DND-41 (cell line): ENCODE measurements at regions not wholly inside any gene's neighbourhood (a gene's known extent, or its start where the extent isn't known, plus 50 kb on each side); places are given as distances from the start of the nearest gene placed in this dataset.

ENCODE experiments used
- ATAC-seq: fragments of 200-7000 bp; cut with Tn5 transposase; 3 replicates; pipeline ENCODE4 v1.9.1; 2021; ENCODE audit warnings: low read depth; ENCODE audit not compliant: insufficient read depth
- DNase-seq: peaks from one replicate; pipeline ENCODE4 v3.0.0-alpha.2; 2020
- H2AFZ ChIP-seq: 2 replicates; pipeline ENCODE4 v1.6.0; 2012; ENCODE audit warnings: low read depth, low read length
- H3K27ac ChIP-seq: 2 replicates; pipeline ENCODE4 v1.5.1; 2012; ENCODE audit warnings: low read length, inconsistent platforms
- H3K27me3 ChIP-seq: fragments of 200-600 bp; sonication (generic); 2 replicates; pipeline ENCODE4 v1.6.0; 2012; ENCODE audit warnings: low read length, mild to moderate bottlenecking, inconsistent platforms; ENCODE audit not compliant: insufficient read depth, poor library complexity
- H3K36me3 ChIP-seq: 2 replicates; pipeline ENCODE4 v1.5.1; 2012; ENCODE audit warnings: low read length, inconsistent platforms; ENCODE audit not compliant: insufficient read depth
- H3K4me1 ChIP-seq: 2 replicates; pipeline ENCODE4 v1.5.1; 2012; ENCODE audit warnings: mild to moderate bottlenecking, low read length; ENCODE audit not compliant: insufficient read depth
- H3K4me2 ChIP-seq: 2 replicates; pipeline ENCODE4 v1.6.0; 2012; ENCODE audit warnings: mild to moderate bottlenecking, moderate library complexity, low read length, inconsistent platforms; ENCODE audit not compliant: insufficient read depth
- H3K4me3 ChIP-seq, 2 experiments: fragments of 200-600 bp in 1 of 2; shearing (Covaris generic) in 1 of 2; 2 replicates each; pipeline ENCODE4 v1.5.1; 2012 to 2016; ENCODE audit warnings: inconsistent platforms in 2 of 2, low read length in 2 of 2, mild to moderate bottlenecking in 2 of 2, low read depth in 1 of 2, moderate library complexity in 1 of 2
- H3K79me2 ChIP-seq: 2 replicates; pipeline ENCODE4 v1.6.0; 2012; ENCODE audit warnings: low read length, inconsistent platforms; ENCODE audit not compliant: insufficient read depth
- H3K9ac ChIP-seq: 2 replicates; pipeline ENCODE4 v1.6.0; 2012; ENCODE audit warnings: low read depth, mild to moderate bottlenecking, inconsistent platforms, low read length, moderate library complexity
- H3K9me3 ChIP-seq: 2 replicates; pipeline ENCODE4 v1.5.1; 2012; ENCODE audit warnings: low read length, moderate library complexity, mild to moderate bottlenecking, inconsistent platforms; ENCODE audit not compliant: insufficient read depth, severe bottlenecking
- H4K20me1 ChIP-seq: 2 replicates; pipeline ENCODE4 v1.6.0; 2012; ENCODE audit warnings: low read length; ENCODE audit not compliant: insufficient read depth
- CTCF ChIP-seq: IDR thresholded peaks from 2 replicates; pipeline ENCODE4 v1.5.1; 2012; ENCODE audit warnings: borderline replicate concordance, low read length, moderate library complexity, mild to moderate bottlenecking; ENCODE audit not compliant: poor library complexity, severe bottlenecking; ENCODE audit errors: extremely low read depth
- EZH2 ChIP-seq: IDR thresholded peaks from 3 replicates; pipeline ENCODE4 v1.6.1; 2012; ENCODE audit warnings: borderline replicate concordance, low read depth, mild to moderate bottlenecking, moderate library complexity, low read length, inconsistent platforms; ENCODE audit not compliant: severe bottlenecking

DNA sequence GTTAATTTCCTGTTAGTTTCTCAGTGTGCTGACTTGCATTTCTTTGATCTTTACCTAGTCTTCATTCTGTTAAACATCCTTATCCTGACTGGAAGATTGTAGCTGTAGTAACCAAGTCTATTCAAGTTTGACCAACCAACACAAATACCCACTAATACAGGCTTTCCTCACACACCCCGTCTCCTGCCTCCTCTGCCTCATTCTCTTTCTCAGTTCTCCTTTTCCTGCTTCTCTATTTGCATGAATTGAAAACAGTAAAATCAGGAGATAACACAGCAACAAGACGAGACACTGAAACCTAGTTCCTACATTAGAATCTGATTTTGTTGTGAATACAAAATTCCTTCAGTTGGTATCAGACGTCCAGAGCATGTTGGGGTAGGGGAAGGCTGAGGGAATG, 116.9 kb upstream of the ARPP21 start:
- DNase-seq (no peak), ATAC-seq (peak; percentile 47; the same call in 2 of the 3 replicates)
- H2AFZ ChIP-seq: peak overlapping the region; percentile 78
- peak overlapping the region; percentile 34 for H3K9ac ChIP-seq
- no peaks in the 10 kb centered on the region for H3K27me3 ChIP-seq
- peaks cover 6% of the 10 kb centered on the region for H3K9me3 ChIP-seq
- no peaks in the 10 kb centered on the region for H3K36me3 ChIP-seq
- no peaks in the 10 kb centered on the region for H3K79me2 ChIP-seq
- H3K27ac ChIP-seq: peak overlapping the region; percentile 64
- H3K4me3 ChIP-seq: 0 out of 4 replicates have a peak overlapping the region, but pooled peaks of 1 of the 2 experiments have one; percentile 30
- TF ChIP-seq EZH2: no peak
- no peak for TF ChIP-seq CTCF
- H3K4me1 ChIP-seq: peaks cover 41% of the 10 kb centered on the region
- H4K20me1 ChIP-seq: no peaks in the 10 kb centered on the region
- H3K4me2 ChIP-seq: peak overlapping the region; percentile 56

- peaks cover 4% of the 10 kb centered on the region for H3K9me3 ChIP-seq
- H4K20me1 ChIP-seq: no peaks in the 10 kb centered on the region
- ATAC-seq (no peak), DNase-seq (no peak)
- no peaks in the 10 kb centered on the region for H3K27me3 ChIP-seq
- H3K4me1 ChIP-seq: peaks cover 37% of the 10 kb centered on the region
- no peak for TF ChIP-seq CTCF
- H2AFZ ChIP-seq: no peak overlapping the region
- H3K9ac ChIP-seq: no peak overlapping the region
- no peaks in the 10 kb centered on the region for H3K36me3 ChIP-seq
- no peak overlapping the region for H3K4me3 ChIP-seq
- H3K79me2 ChIP-seq: no peaks in the 10 kb centered on the region
- H3K4me2 ChIP-seq: no peak overlapping the region
- no peak overlapping the region for H3K27ac ChIP-seq
Observed at GRCh38 chr3:35523074-35523473, 116.3 kb upstream of the ARPP21 start.

DNA sequence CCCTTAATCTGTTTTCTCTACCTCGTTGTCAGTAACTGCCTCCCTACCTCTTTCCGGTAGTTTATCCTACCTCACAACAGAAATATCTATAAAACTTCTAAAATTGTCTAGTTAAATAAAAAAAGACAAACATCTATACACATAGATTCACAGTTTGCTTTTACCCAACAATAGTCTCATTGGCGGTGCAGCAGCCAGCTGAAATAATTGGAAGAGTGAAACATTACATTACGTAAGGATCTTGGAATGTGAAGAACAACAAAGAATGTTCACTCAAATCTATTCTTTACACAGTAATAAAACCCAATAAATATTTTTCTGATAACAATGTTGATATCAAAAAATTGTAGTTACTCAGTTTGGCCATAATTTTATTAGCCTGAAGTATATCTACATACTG, 115.5 kb upstream of the ARPP21 start:
- no peaks in the 10 kb centered on the region for H3K36me3 ChIP-seq
- H3K27ac ChIP-seq: no peak overlapping the region
- no peaks in the 10 kb centered on the region for H3K9me3 ChIP-seq
- H3K4me1 ChIP-seq: peaks cover 38% of the 10 kb centered on the region
- H3K4me3 ChIP-seq: no peak overlapping the region
- no peaks in the 10 kb centered on the region for H3K27me3 ChIP-seq
- no peak overlapping the region for H2AFZ ChIP-seq
- no peak overlapping the region for H3K4me2 ChIP-seq
- DNase-seq (no peak), ATAC-seq (no peak)
- no peak for TF ChIP-seq CTCF
- no peak for TF ChIP-seq EZH2
- no peak overlapping the region for H3K9ac ChIP-seq
- H3K79me2 ChIP-seq: no peaks in the 10 kb centered on the region
- H4K20me1 ChIP-seq: no peaks in the 10 kb centered on the region

DNA sequence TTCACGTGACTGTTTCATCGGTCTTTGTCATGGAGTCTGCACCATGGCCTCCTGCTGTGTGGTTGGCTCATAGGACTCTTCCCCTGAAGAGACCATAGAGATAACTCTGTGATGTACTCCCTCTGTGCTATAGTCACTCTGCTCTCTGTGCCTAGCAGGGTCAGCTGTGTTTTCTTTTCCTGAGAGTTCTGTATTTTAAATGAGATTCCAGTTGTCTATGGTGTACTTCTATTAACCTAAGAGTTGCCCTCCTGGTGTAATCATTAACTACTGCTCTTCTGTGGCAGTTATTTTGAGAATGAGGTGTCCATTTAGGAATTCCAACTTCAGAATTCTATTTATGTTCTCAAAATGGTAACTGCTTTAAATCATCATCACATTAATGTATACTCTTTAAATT, 114.5 kb upstream of the ARPP21 start:
- no peak for ATAC-seq

More for the DNA sequence above, 114.5 kb upstream of the ARPP21 start:
- no peaks in the 10 kb centered on the region for H3K27me3 ChIP-seq
- H3K36me3 ChIP-seq: no peaks in the 10 kb centered on the region
- no peak overlapping the region for H3K27ac ChIP-seq
- H3K9ac ChIP-seq: no peak overlapping the region
- H3K4me3 ChIP-seq: no peak overlapping the region
- no peaks in the 10 kb centered on the region for H4K20me1 ChIP-seq
- H3K4me2 ChIP-seq: no peak overlapping the region
- H3K79me2 ChIP-seq: no peaks in the 10 kb centered on the region
- H3K4me1 ChIP-seq: peaks cover 41% of the 10 kb centered on the region
- DNase-seq: no peak
- H2AFZ ChIP-seq: no peak overlapping the region
- H3K9me3 ChIP-seq: no peaks in the 10 kb centered on the region
- TF ChIP-seq EZH2 (no peak), CTCF (no peak)
